Keratinocyte (primary cell): ENCODE measurements at regions not wholly inside any gene's neighbourhood (a gene's known extent, or its start where the extent isn't known, plus 50 kb on each side); places are given as distances from the start of the nearest gene placed in this dataset.

Experiments used
- EZH2 ChIP-seq: IDR thresholded peaks from one replicate; pipeline ENCODE4 v1.6.1; 2012; ENCODE audit warnings: inconsistent platforms, mild to moderate bottlenecking, low read length, moderate library complexity
- TF ChIP-seq, protein P1 (sequence below), 3 experiments: IDR thresholded peaks in 1 of 3; conservative IDR thresholded peaks in 1 of 3; optimal IDR thresholded peaks in 1 of 3; 2 replicates in 2 of 3; 3 replicates in 1 of 3; pipeline versions ENCODE3 to v1.5.1; 2011; ENCODE audit warnings: low read length in 3 of 3, mild to moderate bottlenecking in 3 of 3, moderate library complexity in 2 of 3, control low read depth in 1 of 3, inconsistent platforms in 1 of 3; ENCODE audit not compliant: insufficient read depth in 2 of 3; ENCODE audit errors: extremely low read depth in 1 of 3

DNA sequence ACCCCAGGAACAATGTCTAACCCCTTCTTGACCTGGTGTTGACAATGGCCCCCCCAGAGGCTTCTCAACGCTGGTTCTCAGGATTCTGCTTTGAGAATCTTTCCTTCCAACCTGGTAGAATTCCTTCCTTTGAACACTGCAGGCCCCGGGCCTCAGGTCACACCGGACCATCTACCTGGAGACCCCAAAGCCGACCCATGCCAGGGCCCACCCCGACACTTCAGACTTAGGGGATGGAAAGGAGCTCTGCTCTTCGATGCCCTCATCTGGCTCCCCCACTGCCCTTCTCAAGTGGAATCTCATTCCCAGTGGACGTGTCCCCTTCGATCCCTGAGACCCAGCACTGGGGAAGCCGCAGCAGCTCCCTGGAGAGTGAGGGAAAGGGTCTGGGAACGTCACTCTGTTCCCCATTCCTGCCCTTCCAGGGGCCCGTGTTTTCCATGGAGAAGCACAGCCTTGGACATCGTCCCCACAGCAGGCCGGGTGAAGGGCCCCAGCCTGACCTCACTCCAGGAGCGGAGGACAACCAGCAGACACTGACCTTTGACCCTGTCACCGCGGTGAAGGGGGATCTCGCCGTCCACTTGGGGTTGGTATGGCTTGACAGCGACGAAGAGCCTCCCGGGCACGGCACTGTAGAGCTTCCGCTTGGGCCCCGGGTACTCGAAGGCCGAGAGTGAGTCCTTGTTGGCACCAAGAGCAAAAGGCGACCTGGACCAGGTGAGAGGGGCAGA, 408.3 kb downstream of the CTTN start:
- TF ChIP-seq, protein P1, sequence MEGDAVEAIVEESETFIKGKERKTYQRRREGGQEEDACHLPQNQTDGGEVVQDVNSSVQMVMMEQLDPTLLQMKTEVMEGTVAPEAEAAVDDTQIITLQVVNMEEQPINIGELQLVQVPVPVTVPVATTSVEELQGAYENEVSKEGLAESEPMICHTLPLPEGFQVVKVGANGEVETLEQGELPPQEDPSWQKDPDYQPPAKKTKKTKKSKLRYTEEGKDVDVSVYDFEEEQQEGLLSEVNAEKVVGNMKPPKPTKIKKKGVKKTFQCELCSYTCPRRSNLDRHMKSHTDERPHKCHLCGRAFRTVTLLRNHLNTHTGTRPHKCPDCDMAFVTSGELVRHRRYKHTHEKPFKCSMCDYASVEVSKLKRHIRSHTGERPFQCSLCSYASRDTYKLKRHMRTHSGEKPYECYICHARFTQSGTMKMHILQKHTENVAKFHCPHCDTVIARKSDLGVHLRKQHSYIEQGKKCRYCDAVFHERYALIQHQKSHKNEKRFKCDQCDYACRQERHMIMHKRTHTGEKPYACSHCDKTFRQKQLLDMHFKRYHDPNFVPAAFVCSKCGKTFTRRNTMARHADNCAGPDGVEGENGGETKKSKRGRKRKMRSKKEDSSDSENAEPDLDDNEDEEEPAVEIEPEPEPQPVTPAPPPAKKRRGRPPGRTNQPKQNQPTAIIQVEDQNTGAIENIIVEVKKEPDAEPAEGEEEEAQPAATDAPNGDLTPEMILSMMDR (optimal IDR thresholded peaks at IDR 0.05 in 1 of 3, IDR thresholded peaks at IDR 0.05 in 1 of 3, conservative IDR thresholded peaks at IDR 0.05 in 1 of 3; ENCODE audit: extremely low read depth in 1 of 3, insufficient read depth in 2 of 3, low read length in 3 of 3) = no peak
- TF ChIP-seq EZH2 = no peak
